GM13976 (cell line): ENCODE measurements at regions not wholly inside any gene's neighbourhood (a gene's known extent, or its start where the extent isn't known, plus 50 kb on each side); places are given as distances from the start of the nearest gene placed in this dataset.

Source experiments
- DNase-seq: peaks from one replicate; pipeline ENCODE4 v3.0.0; 2012; ENCODE audit warnings: low spot score
- in situ Hi-C: fragments of 300-500 bp; cut with MboI; formaldehyde crosslinking; loops from one replicate; pipeline ENCODE4 v1.12.0; 2022; ENCODE audit warnings: low sequenced_read_pairs, mixed read lengths, inconsistent platforms; ENCODE audit not compliant: unreplicated experiment
- TF ChIP-seq, protein P1 (sequence below): IDR thresholded peaks from 2 replicates; pipeline ENCODE4 v1.5.1; 2012; ENCODE audit warnings: borderline replicate concordance, mild to moderate bottlenecking; ENCODE audit not compliant: insufficient read depth; ENCODE audit errors: extremely low read depth, missing control alignments, control extremely low read depth

DNA sequence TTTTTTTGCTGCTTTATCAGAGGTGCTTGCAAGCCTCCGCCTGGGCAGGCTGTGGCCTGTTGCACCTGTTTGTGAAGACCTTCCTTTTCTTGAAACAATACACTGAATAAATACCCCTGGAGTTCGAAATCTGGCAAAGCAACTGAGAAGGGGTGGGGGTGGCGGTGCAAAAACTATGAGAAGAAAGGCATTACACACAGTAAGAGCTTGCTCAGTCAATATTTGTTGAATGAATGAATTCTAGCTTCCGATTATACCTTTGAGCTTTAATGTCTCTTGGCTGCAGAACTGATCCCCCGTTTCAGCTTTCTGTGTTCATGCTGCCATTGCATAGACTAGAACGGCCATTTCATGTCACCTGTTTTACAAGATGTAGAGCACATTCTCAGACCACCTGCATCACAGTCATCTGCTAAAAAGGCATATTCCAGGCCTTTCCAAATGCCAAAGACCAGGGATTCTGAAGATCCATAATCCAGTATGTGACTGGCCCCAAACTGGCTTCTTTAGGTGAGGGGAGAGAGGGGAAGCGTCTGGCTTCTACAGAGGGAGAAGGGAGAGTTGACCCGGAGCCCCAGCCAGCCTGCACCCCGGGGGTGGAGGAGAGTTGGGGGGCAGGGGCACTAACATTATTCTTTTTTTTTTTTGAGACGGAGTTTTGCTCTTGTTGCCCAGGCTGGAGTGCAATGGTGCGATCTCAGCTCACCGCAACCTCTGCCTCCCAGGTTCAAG, 111.5 kb downstream of the ETS2 start:
- in situ Hi-C loops: no loop called here
- TF ChIP-seq, protein P1, sequence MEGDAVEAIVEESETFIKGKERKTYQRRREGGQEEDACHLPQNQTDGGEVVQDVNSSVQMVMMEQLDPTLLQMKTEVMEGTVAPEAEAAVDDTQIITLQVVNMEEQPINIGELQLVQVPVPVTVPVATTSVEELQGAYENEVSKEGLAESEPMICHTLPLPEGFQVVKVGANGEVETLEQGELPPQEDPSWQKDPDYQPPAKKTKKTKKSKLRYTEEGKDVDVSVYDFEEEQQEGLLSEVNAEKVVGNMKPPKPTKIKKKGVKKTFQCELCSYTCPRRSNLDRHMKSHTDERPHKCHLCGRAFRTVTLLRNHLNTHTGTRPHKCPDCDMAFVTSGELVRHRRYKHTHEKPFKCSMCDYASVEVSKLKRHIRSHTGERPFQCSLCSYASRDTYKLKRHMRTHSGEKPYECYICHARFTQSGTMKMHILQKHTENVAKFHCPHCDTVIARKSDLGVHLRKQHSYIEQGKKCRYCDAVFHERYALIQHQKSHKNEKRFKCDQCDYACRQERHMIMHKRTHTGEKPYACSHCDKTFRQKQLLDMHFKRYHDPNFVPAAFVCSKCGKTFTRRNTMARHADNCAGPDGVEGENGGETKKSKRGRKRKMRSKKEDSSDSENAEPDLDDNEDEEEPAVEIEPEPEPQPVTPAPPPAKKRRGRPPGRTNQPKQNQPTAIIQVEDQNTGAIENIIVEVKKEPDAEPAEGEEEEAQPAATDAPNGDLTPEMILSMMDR: no peak
- no peak for DNase-seq

DNA sequence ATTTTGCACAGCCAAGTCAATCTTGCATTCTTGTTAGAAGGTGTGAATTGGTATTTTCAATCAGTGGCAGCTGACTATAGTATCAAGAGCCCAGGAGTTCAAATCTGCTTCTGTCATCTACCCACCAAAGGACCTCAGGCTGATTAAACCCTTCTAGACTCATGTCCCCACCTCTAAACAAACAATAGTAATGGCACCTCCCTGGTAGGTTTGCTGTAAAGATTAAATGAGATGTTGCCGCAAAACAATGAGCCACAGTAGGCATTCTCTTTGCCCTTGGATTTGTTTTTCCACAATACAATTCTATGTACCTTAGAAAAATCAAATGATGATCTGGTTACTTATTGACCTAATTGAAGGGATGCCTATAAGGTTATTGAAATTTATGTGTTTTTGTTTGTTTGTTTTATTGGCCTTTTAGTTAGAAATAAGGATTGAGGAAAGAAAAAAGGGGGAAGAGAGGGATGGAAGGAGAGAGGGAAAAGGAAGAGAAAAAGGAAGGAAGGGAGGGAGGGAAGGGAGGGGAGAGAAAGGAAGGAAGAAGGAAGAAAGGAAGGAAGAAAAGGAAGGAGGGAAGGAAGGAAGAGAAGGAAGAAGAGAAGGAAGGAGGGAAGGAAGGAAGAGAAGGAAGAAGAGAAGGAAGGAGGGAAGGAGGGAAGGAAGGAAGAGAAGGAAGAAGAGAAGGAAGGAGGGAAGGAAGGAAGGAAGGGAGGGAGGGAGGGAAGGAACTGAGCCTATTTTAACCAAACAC, 110.7 kb downstream of the ETS2 start:
- in situ Hi-C loops: no loop called here
- no peak for DNase-seq
- TF ChIP-seq, protein P1: no peak

DNA sequence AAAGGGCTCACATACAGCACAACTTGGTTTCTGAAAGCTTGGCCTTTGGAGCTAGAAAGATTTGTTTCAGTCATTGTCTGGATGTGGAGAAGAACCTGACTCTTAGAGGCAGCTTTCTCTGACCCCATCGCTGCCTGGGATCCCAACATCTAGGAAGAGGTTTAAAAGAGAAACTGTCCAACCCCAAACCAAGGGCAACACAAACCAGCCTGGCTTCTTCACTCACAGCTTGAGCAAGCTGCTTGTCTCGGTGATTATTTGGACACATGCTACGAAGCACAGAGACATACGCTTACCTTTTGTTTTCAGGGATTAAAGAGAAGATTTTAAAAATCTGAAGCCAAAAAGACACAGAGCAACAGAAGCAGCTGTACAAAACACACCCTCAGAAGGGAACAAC, 109.8 kb downstream of the ETS2 start:
- TF ChIP-seq, protein P1: no peak
- no peak for DNase-seq
- in situ Hi-C loops: no loop called here

DNA sequence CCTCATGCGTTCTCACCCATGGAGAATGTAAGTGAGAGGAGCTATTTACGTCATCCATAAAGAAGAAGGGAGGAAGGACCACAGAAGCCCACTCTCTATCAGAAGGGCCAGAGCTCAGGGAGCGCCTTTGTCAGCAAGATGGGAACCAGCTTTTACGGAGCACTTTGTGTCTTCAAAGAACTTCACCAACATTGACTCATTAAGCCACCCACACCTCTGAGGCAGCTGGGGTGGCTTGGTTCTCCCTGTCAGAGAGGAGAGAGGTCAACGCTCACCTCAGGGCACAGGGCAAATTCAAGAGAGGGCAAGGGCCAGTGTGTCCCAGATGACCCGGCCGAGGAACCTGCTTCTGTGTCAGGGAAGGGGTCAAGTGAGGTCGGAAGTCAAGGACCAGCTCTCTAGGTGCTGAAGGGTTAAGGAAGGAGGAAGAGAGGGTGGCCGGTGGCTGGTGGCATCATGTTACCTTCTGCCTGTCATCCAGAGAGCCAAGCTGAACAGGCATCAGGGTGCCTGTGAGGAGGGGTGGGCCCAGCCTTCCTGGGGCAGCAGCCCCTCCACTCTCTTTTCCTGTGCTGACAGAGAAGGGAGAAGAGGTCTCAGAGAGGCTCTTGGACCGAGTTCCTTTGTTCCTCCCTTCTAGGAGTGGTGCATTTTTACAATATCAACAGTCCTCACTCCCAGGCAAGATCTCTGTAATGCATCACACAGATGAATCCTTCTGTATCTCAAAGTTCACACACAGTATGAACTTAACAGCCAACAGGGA, 109.0 kb downstream of the ETS2 start:
- in situ Hi-C loops: no loop called here
- TF ChIP-seq, protein P1: no peak
- no peak for DNase-seq

DNA sequence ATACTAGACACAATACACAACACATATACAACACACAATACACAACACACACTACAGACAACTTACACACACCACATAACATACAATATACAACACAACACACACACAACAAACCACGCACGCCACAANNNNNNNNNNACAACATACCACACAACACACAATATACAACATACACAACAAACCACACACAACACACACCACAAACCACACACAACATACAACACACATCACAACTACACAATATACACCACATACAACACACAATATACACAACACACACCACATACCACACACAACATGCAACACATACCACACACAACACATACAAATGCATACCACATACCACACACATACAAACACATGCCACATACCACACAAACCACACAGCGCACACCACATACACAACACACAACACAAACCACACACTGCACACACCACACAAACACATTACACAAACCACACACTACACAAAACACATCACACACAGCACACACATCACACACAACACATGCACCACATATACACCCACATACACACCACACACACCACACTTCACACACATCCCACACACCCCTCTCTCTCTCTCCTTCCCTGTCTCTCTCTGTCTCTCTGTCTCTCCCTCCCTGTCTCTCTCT, 108.3 kb downstream of the ETS2 start:
- in situ Hi-C loops: no loop called here
- no peak for DNase-seq
- TF ChIP-seq, protein P1: no peak

DNA sequence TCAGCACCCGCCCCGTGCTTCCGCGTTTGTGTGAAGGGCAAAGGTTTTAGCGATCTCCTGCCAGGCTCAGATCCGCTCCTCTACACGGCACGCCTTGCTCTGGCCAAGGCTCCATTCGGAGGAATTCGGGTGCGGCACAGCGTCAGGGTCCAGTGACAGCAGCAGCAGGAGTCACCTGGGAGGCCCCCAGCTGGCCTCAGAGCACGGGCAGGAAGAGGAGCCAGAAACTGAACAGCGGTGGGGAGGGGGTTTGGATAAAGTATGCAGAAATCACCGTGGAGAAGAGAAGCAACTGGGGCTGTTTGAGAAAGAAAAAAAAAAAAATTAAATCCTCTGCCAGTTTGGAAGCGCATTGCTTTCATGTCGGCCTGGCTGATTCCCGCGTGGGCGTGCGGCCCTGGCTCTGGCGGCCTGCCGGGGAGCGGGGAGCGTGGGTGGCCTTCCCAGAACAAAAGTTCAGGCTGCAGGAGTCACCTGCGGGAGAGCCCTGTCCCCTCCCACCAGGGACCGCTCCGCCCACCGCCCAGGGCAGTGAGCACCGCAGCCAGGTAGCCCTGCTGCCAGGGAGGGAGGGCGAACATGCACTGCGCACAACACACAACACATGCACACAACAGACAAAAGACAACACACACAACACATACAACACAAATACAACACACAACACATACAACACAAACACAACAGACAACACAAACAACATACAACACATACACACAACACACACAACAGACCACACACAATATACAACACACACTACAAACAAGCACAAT, 107.6 kb downstream of the ETS2 start:
- no peak for DNase-seq
- TF ChIP-seq, protein P1: no peak
- in situ Hi-C loops: no loop called here
